ENCODE measurements at regions not wholly inside any gene's neighbourhood (a gene's known extent, or its start where the extent isn't known, plus 50 kb on each side); places are given as distances from the start of the nearest gene placed in this dataset.
"Not testable (repeated sequence)": the region's sequence is repeated elsewhere in the genome, so short reads cannot be mapped to it uniquely, and the experiment has no call there.

DNA sequence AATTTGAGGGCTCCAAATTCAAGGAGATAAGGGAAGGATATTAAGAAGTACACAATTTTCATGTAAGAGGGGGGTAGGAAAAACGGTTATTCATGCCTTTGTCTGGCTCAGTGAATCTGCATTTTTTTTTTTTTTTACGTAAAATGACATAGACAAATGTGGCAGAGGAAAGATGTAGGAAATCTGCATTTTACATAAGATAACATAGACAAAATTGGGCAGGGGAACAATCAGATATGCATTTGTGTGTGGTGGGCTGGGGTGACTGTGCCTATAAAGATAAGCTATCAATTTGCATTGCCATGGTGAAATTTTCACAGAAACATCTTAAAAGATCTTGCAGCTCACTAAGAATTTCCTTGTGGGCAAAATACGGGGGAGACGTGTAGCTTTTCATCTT is 92.7 kb upstream of the GPR141 start:
- no peak for DNase-seq
- intact Hi-C loops (cut with DNase I, micrococcal nuclease), result no loop called here
- ATAC-seq, result no peak

DNA sequence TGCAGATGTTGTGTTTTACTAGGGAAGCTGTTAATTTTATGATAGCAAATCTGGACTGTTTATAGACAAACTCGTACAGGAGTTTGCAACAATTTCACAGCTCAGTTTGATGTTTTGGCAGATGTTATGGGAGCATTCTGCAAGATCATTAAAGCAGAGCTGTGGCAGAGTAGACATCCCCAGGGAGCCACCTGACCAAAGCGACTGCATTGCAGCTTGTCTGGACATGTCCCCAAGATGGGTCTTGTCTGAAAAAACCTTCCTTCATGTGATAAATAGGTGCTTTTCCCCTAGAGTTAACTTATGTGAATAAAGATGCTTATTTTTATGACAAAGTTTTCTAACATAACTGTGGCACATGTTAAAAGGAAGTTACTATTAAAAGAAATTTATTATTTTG is 91.2 kb upstream of the GPR141 start:
- DNase-seq (no peak), ATAC-seq (no peak)
- intact Hi-C loops (cut with DNase I, micrococcal nuclease), result no loop called here

DNA sequence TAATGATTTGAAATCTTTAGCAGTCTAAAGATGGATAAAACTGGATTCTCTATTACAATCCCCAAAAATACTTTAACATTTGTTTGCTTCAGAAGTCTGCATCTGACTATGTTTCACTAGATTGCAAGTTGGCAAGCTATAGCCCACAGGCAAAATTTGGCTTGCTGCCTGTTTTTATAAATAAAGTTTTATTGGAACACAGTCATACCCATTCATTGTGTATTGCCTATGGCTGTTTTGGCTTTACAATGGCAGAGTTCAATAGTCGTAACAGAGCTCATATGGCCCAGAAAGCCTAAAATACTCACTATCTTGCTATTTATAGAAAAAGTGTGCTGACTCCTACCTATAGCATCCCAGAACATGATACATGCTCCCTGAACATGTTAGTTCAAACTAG is 89.0 kb upstream of the GPR141 start:
- ATAC-seq, result no peak
- intact Hi-C loops (cut with DNase I, micrococcal nuclease), result no loop called here

DNA sequence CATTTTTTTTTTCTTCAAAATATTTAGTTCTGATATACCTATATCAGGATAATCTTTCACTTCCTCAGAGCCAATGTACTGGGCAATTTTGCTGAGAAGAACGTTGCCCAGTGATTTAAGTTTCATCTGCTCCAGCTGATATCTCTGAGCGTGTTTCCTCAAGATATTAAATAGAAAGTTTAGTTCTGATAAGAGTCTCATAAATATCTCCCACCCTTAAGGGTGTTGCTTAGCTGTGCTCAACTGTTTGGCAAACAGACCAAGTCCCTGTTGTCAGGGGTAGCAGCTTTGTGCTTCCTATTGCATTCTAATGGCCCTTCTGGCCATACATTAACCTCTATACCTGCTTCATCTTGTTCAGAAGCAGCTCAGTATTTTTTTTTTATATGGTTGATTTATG is 84.7 kb upstream of the GPR141 start:
- DNase-seq (no peak), ATAC-seq (no peak)
- intact Hi-C loops (cut with DNase I, micrococcal nuclease), result no loop called here

More for the DNA sequence above, 89.0 kb upstream of the GPR141 start:
- no peak for DNase-seq

DNA sequence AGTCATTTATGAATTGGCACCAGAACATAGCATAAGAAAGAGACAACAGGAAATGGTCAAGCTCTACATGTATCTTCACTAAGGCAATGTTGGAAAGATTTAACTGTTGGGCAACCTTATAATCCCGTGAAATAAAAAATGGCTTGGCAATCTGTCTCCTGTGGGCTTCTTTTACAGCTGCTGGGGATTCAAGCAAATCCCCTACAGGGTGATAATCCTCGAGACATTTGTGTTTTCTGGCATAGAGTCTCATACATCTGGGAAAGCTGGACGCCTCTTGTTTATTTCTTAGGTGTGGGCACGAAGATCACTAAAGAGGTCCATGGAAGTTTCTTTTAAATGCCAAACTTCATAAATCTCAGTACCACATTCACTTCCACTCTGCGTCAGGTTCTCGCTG is 82.2 kb upstream of the GPR141 start:
- DNase-seq (no peak), ATAC-seq (no peak)
- intact Hi-C loops (cut with DNase I, micrococcal nuclease), result no loop called here

DNA sequence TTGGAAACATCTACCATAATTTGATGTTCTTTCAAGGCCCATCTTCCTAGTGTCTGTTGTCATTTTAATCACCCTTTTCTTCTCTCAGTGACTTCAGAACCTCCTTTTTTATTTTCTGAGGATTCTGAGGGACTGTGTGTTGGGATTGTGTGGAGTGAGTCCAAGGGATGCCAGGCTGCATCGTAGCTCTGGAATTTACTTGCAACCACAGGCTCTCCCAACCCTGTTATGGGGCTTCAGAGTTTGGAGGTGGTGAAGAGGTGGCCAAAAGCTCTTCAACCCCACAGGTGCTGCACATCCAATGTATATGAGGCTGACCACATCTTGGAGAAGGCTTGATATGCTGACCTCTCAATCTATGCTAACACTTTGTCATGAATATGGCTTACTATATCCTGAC is 79.5 kb upstream of the GPR141 start:
- no peak for DNase-seq
- intact Hi-C loops (cut with DNase I, micrococcal nuclease), result no loop called here
- ATAC-seq, result no peak

DNA sequence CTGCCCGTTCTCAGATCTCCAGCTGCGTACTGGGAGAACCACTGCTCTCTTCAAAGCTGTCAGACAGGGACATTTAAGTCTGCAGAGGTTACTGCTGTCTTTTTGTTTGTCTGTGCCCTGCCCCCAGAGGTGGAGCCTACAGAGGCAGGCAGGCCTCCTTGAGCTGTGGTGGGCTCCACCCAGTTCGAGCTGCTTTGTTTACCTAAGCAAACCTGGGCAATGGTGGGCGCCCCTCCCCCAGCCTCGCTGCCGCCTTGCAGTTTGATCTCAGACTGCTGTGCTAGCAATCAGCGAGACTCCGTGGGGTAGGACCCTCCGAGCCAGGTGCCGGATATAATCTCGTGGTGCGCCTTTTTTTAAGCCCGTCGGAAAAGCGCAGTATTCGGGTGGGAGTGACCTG is 66.2 kb upstream of the GPR141 start:
- intact Hi-C loops (cut with DNase I, micrococcal nuclease), result not testable (repeated sequence)

DNA sequence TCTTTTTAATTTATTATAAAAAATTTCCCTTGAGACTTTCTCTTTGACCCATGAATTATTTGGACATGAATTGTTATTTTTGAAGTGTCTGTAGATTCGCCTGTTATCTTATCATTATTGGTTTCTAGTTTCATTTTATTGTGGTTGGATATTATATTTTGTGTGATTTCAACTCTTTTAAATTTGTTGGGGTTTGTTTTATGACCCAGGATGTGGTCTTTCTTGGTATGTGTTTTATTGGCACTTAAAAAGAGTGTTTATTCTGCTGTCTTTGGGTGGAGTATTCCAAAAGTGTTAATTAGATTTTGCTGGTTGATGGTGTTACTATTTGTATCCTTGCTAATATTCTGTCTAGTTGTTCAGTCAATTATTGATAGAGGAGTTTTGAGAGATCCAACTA is 50.5 kb upstream of the GPR141 start:
- DNase-seq, result no peak
- intact Hi-C loops (cut with DNase I, micrococcal nuclease), result no loop called here
- ATAC-seq, result no peak

More for the DNA sequence above, 66.2 kb upstream of the GPR141 start:
- ATAC-seq, DNase-seq: not testable (repeated sequence)

Data from left colon (tissue), 2 donors.